ENCODE measurements at regions not wholly inside any gene's neighbourhood (a gene's known extent, or its start where the extent isn't known, plus 50 kb on each side); places are given as distances from the start of the nearest gene placed in this dataset.

DNA sequence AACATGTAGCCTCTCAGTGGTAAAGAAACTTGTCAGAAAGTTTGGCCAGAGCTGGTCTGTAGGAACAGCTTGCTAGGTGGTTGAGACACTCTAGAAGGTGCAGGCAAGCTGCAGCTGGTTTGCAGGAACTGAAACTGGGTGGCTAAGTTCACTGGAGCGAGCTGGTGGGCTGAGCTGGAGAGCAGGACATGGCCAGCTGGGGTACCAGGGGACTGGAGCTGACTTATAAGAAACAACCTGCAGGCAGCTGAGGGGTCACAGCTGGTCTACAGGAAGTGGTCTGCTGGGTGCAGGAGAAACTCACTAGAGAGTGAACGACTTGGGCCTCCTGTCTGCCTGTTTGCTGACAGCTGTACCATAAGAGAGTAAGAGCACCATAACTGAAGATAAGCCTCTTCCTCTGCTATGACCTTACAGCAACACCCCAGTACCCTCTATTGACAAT lies 157.1 kb upstream of the LNX1 start:
- DNase-seq, result no peak
- no peak overlapping the region for H3K27ac ChIP-seq
- peaks cover 44% of the 10 kb centered on the region for H3K27me3 ChIP-seq (ENCODE audit: insufficient read depth, low read depth, severe bottlenecking)
- H3K36me3 ChIP-seq, result no peaks in the 10 kb centered on the region
- no peaks in the 10 kb centered on the region for H3K9me3 ChIP-seq (ENCODE audit: severe bottlenecking)
- no peak overlapping the region for H3K4me3 ChIP-seq (ENCODE audit: low read depth, low read length)
- TF ChIP-seq, protein P1, sequence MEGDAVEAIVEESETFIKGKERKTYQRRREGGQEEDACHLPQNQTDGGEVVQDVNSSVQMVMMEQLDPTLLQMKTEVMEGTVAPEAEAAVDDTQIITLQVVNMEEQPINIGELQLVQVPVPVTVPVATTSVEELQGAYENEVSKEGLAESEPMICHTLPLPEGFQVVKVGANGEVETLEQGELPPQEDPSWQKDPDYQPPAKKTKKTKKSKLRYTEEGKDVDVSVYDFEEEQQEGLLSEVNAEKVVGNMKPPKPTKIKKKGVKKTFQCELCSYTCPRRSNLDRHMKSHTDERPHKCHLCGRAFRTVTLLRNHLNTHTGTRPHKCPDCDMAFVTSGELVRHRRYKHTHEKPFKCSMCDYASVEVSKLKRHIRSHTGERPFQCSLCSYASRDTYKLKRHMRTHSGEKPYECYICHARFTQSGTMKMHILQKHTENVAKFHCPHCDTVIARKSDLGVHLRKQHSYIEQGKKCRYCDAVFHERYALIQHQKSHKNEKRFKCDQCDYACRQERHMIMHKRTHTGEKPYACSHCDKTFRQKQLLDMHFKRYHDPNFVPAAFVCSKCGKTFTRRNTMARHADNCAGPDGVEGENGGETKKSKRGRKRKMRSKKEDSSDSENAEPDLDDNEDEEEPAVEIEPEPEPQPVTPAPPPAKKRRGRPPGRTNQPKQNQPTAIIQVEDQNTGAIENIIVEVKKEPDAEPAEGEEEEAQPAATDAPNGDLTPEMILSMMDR (IDR thresholded peaks at IDR 0.05; ENCODE audit: low read depth, low read length), result no peak

DNA sequence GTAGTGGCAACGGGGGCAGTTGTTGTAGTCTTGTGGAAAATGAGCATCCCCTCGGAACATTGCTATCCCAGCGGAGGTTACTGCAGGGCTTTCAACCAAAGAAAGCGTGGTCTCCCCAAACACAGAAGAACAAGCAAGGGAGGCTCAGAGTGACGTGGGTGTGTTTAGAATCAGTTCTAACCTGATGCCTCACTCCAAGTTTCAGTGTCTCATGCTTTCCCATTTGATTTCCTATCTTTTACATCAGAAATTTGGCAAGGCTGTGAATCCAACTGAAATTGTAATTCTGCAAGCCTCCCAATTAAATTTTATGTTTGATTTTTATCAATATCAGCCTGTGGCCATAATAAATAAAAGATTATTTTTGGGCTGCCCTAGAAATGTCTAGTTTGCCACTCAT lies 156.1 kb upstream of the LNX1 start:
- TF ChIP-seq, protein P1 (IDR thresholded peaks at IDR 0.05; ENCODE audit: low read depth, low read length), result no peak
- no peaks in the 10 kb centered on the region for H3K36me3 ChIP-seq
- H3K4me3 ChIP-seq (ENCODE audit: low read depth, low read length), result no peak overlapping the region
- peaks cover 44% of the 10 kb centered on the region for H3K27me3 ChIP-seq (ENCODE audit: insufficient read depth, low read depth, severe bottlenecking)
- no peak for DNase-seq
- no peak overlapping the region for H3K27ac ChIP-seq
- H3K9me3 ChIP-seq (ENCODE audit: severe bottlenecking), result no peaks in the 10 kb centered on the region

DNA sequence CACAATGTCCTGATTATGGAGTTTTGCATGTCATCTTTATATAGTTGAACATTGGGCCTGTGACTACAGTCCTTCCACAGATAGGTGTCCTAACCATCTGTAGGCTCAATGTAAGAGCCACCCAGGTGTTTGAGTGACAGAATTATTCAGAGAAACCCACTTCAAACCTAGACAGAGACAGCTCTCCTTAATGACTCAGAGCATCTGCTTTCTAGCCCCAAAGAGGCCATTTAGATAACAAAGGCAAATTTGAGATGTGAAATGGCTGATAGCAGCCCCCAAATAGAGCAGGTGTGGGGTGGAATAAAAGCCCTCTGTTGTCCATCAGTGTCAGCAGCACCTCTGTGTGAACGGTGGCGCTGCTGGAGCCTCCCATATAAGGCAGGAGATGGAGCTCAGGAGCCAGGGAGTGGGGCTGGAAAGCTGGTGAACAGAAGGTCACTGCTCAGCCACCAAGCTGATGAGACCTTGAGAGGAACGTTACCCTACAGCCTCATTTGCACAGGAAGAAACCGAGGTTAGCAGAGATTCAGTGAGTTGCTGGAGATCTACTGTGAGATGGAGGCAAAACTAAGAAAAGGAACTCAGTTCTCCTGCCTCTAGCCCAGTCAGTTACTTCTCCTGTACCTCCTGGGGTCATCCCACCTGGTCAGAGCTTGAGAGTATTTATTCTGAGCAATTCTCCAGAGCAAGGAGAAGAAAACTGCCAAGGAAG lies 153.3 kb upstream of the LNX1 start:
- Histone ChIP-seq H3K9me3 (ENCODE audit: severe bottlenecking) (no peaks in the 10 kb centered on the region), H3K4me3 (ENCODE audit: low read depth, low read length) (no peak overlapping the region), H3K27ac (no peak overlapping the region), H3K27me3 (ENCODE audit: insufficient read depth, low read depth, severe bottlenecking) (peaks cover 35% of the 10 kb centered on the region), H3K36me3 (no peaks in the 10 kb centered on the region)
- DNase-seq, result no peak
- TF ChIP-seq, protein P1 (IDR thresholded peaks at IDR 0.05; ENCODE audit: low read depth, low read length), result no peak

DNA sequence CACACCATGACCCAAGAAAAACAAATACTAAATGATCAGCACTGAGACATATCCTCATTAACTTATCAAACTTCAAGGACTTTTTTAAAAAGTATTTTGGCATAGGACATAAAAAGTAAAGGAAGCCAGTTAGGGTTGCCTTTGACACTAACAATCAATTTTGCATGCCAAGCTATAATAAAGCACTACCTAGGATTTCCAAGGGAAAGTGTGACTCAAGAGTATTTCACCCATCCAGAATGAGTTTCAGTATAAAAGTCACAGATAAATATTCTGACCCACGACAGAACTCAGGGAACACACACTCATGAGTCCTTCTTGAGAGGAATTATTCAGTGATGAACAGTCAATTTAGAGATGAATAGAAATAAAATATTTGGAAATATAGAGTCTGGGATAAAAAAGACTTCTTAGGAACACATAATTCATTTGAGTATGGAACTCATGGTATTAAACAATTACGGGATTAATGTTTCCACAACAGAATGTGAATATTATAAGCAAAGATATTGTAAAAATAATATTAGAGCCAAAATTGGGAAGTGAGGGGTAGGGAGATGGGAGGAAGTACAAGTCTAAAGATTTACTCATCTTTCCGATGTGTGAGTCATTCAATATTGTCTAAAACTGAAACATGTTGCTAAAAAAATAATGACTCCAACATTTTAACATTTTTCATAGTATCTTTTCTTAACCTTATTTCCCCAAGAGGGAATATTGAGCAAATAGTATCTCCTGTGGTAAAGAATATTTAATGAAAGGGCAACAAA lies 143.5 kb upstream of the LNX1 start:
- Histone ChIP-seq H3K27ac (no peak overlapping the region), H3K9me3 (ENCODE audit: severe bottlenecking) (no peaks in the 10 kb centered on the region), H3K27me3 (ENCODE audit: insufficient read depth, low read depth, severe bottlenecking) (peaks cover 50% of the 10 kb centered on the region), H3K4me3 (ENCODE audit: low read depth, low read length) (no peak overlapping the region), H3K36me3 (no peaks in the 10 kb centered on the region)
- DNase-seq, result no peak
- TF ChIP-seq, protein P1 (IDR thresholded peaks at IDR 0.05; ENCODE audit: low read depth, low read length), result no peak

DNA sequence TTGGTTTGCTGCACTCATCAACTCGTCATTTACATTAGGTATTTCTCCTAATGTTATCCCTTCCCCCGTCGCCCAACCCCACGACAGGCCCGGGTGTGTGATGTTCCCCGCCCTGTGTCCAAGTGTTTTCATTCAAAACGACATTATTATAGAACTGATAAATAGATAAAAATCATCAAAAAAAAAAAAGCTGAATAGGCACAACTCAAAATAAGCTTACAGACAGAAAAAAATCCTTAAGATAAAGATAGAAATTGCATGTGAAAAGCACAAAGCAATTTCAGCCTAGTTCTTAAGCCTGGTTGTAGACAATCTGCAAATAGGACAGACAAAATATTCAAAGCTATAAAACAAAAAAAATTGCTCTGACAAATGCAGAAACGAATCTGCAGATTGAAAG lies 142.9 kb upstream of the LNX1 start:
- Histone ChIP-seq H3K36me3 (no peaks in the 10 kb centered on the region), H3K27me3 (ENCODE audit: insufficient read depth, low read depth, severe bottlenecking) (peaks cover 50% of the 10 kb centered on the region), H3K27ac (no peak overlapping the region), H3K4me3 (ENCODE audit: low read depth, low read length) (no peak overlapping the region), H3K9me3 (ENCODE audit: severe bottlenecking) (no peaks in the 10 kb centered on the region)
- TF ChIP-seq, protein P1 (IDR thresholded peaks at IDR 0.05; ENCODE audit: low read depth, low read length), result no peak
- no peak for DNase-seq
